ENCODE measurements at regions not wholly inside any gene's neighbourhood (a gene's known extent, or its start where the extent isn't known, plus 50 kb on each side); places are given as distances from the start of the nearest gene placed in this dataset.
"Not testable (repeated sequence)": the region's sequence is repeated elsewhere in the genome, so short reads cannot be mapped to it uniquely, and the experiment has no call there.

DNA sequence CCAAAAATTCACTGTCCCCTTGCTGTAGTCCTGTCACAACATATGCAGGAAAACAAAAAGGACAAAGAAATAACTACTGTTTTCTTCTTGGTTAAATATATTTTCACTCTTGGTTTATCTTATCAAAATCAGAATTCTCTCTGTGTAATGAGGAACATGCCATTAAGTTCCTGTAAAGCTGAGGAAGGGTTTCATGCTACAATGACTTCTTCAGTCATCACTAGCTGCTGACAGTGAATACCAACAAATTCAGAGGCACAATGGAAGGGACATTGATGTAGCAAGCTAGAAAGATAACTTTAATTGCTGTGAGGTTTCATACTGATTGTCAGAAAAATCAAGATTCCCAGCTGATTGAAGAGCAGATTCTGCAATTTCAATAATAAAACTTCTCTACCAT, 782.9 kb upstream of the HTR2C start:
- H3K4me1 ChIP-seq: no peaks in the 10 kb centered on the region
- no peaks in the 10 kb centered on the region for H3K9me3 ChIP-seq
- DNase-seq (ENCODE audit: low spot score in 2 of 2): no peak
- H3K4me3 ChIP-seq: no peak overlapping the region
- H3K27me3 ChIP-seq: peaks cover 0 to 10% of the 10 kb centered on the region in 2 donors
- no peak overlapping the region for H3K27ac ChIP-seq
- TF ChIP-seq EP300 (IDR thresholded peaks at IDR 0.05) (no peak), POLR2A (IDR thresholded peaks at IDR 0.05) (no peak)
- TF ChIP-seq, protein P1, sequence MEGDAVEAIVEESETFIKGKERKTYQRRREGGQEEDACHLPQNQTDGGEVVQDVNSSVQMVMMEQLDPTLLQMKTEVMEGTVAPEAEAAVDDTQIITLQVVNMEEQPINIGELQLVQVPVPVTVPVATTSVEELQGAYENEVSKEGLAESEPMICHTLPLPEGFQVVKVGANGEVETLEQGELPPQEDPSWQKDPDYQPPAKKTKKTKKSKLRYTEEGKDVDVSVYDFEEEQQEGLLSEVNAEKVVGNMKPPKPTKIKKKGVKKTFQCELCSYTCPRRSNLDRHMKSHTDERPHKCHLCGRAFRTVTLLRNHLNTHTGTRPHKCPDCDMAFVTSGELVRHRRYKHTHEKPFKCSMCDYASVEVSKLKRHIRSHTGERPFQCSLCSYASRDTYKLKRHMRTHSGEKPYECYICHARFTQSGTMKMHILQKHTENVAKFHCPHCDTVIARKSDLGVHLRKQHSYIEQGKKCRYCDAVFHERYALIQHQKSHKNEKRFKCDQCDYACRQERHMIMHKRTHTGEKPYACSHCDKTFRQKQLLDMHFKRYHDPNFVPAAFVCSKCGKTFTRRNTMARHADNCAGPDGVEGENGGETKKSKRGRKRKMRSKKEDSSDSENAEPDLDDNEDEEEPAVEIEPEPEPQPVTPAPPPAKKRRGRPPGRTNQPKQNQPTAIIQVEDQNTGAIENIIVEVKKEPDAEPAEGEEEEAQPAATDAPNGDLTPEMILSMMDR (IDR thresholded peaks at IDR 0.05): no peak
- no peaks in the 10 kb centered on the region for H3K36me3 ChIP-seq

DNA sequence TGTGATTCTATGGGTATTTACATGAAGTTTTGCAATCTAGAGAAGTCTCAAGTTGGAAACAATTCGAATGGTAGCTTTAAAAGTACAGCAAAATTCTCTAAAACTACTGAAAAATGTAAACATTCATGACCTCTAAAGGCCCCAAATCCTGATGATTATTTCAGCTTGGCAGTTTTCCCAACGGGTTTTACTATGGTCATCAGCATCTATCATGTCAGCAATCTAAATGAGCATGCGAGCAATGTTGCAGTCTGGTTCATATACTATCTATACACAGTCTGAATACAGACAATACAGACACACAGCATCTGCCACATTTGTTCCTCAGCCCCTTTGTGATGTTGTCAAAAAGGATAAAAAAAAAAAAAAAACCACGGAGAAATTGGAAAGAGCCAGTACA, 790.3 kb upstream of the HTR2C start:
- H3K36me3 ChIP-seq: no peaks in the 10 kb centered on the region
- no peaks in the 10 kb centered on the region for H3K4me1 ChIP-seq
- 34 to 39% methylated on average over 4 of the region's 4 CpGs for WGBS, 2 donors
- DNase-seq (ENCODE audit: low spot score in 2 of 2): no peak
- H3K4me3 ChIP-seq: no peak overlapping the region
- TF ChIP-seq EP300 (IDR thresholded peaks at IDR 0.05) (no peak), POLR2A (IDR thresholded peaks at IDR 0.05) (no peak)
- TF ChIP-seq, protein P1 (IDR thresholded peaks at IDR 0.05): no peak
- H3K27ac ChIP-seq: no peak overlapping the region
- no peaks in the 10 kb centered on the region for H3K9me3 ChIP-seq
- H3K27me3 ChIP-seq: peaks cover 0 to 5% of the 10 kb centered on the region in 2 donors

DNA sequence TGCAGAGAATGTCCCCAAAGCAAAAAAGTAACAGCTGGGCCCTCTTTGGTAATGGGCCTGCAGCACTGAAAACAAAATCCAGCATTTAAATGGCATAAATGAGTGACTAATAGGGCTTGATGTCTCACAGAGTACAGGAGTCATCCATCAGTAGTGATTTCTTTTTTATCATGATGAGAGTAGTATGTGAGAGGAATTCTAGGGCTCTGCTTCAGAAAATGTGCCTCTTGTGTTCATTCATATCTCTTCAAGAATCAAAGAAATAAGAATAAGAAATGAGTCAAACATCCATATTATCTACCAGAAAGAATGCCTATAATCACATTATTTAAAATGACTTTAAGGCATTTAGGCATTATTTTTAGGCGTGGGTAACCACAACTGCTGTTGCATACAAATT, 792.9 kb upstream of the HTR2C start:
- H3K4me3 ChIP-seq: no peak overlapping the region
- H3K27me3 ChIP-seq: peaks cover 0 to 15% of the 10 kb centered on the region in 2 donors
- H3K4me1 ChIP-seq: no peaks in the 10 kb centered on the region
- 52 to 77% methylated on average over 1 of the region's 1 CpG for WGBS, 2 donors
- no peak overlapping the region for H3K27ac ChIP-seq
- H3K36me3 ChIP-seq: no peaks in the 10 kb centered on the region
- H3K9me3 ChIP-seq: no peaks in the 10 kb centered on the region
- no peak for DNase-seq (ENCODE audit: low spot score in 2 of 2)
- TF ChIP-seq, protein P1 (IDR thresholded peaks at IDR 0.05): no peak
- TF ChIP-seq POLR2A (IDR thresholded peaks at IDR 0.05) (no peak), EP300 (IDR thresholded peaks at IDR 0.05) (no peak)

DNA sequence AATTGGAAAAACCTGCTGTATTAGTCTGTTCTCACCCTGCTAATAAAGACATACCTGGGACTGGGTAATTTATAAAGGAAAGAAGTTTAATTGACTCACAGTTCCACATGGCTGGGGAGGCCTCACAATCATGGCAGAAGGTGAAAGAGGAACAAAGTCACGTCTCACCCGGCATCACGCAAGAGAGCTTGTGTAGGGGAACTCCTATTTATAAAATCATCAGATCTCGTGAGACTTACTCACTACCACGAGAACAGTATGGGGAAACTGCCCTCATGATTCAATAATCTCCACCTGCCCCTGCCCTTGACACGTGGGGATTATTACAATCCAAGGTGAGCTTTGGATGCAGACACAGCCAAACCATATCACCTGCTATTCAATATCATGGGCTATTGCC, 799.1 kb upstream of the HTR2C start:
- 63 to 82% methylated on average over 5 to 6 of the region's 6 CpGs for WGBS, 2 donors

DNA sequence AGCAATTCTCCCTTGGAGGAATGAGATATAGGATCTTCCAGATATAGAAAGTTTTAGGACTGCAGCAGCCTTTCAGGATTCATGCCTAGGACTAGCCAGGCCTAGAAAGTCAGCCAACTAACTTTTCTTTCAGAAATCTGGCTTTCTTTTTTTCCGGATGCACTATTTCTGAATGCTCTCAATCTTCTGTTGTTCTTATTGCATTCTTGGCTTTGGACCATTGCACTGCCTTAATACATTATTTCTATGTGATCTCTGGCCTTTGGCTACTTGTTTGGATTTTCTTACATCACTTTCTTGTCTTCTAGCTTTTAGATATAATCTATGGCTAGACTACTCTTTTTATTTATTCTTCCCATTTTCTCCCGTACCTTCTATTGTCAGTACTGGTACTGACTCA, 813.1 kb upstream of the HTR2C start:
- no peak for TF ChIP-seq EP300 (IDR thresholded peaks at IDR 0.05)
- TF ChIP-seq POLR2A (IDR thresholded peaks at IDR 0.05): no peak
- TF ChIP-seq, protein P1 (IDR thresholded peaks at IDR 0.05): no peak
- 23 to 48% methylated on average over 2 of the region's 2 CpGs for WGBS, 2 donors
- H3K27me3 ChIP-seq: peaks cover 0 to 15% of the 10 kb centered on the region in 2 donors

More for the DNA sequence above, 799.1 kb upstream of the HTR2C start:
- H3K9me3 ChIP-seq; H3K36me3 ChIP-seq; DNase-seq (ENCODE audit: low spot score in 2 of 2); H3K4me3 ChIP-seq; H3K4me1 ChIP-seq; H3K27ac ChIP-seq: not testable (repeated sequence)
- H3K27me3 ChIP-seq: peaks cover 0 to 21% of the 10 kb centered on the region in 2 donors

DNA sequence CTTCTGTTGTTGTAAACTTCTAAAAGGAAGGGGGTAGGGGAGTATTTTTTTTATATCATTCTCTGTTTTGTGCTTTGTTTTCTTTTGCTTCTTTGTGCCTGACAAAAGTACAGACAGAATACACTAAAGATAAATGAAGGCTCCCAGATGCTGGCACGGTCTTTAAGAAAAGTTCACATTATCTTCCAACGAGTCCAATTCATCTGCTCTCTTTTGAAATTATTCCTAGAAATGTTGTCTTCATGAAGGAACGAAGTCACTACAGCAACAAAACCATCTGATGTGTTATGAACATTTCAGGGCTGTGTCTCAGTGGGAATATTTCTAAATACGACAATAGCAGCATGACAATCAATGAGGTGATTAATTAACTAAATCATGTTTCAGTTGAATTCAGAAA, 813.8 kb upstream of the HTR2C start:
- Histone ChIP-seq H3K27me3 (peaks cover 0 to 15% of the 10 kb centered on the region in 2 donors), H3K4me1 (no peaks in the 10 kb centered on the region), H3K27ac (no peak overlapping the region), H3K36me3 (no peaks in the 10 kb centered on the region), H3K4me3 (no peak overlapping the region), H3K9me3 (no peaks in the 10 kb centered on the region)
- no peak for DNase-seq (ENCODE audit: low spot score in 2 of 2)
- no peak for TF ChIP-seq EP300 (IDR thresholded peaks at IDR 0.05)
- no peak for TF ChIP-seq POLR2A (IDR thresholded peaks at IDR 0.05)
- WGBS, 2 donors: 28 to 42% methylated on average over 4 of the region's 4 CpGs

More for the DNA sequence above, 813.1 kb upstream of the HTR2C start:
- H3K9me3 ChIP-seq: no peaks in the 10 kb centered on the region
- H3K4me3 ChIP-seq: no peak overlapping the region
- no peaks in the 10 kb centered on the region for H3K36me3 ChIP-seq
- H3K27ac ChIP-seq: no peak overlapping the region
- no peak for DNase-seq (ENCODE audit: low spot score in 2 of 2)
- H3K4me1 ChIP-seq: no peaks in the 10 kb centered on the region

Measured in tibial nerve (tissue), 4 donors.